Astrocyte (in vitro differentiated cells and primary cell): ENCODE measurements at regions not wholly inside any gene's neighbourhood (a gene's known extent, or its start where the extent isn't known, plus 50 kb on each side); places are given as distances from the start of the nearest gene placed in this dataset.
A peak's percentile ranks its signal among the peaks of the same experiment; 100 is the strongest.

Source experiments
- DNase-seq: peaks from one replicate; pipeline ENCODE4 v3.0.0-alpha.2; 2010; ENCODE audit warnings: low read depth
- FAIRE-seq: peaks from 2 replicates; lab custom pipeline; 2011; peaks lifted over from hg19 to GRCh38; lab: Jason Lieb, UNC
- H2AFZ ChIP-seq: 2 replicates; pipeline ENCODE4 v1.6.0; 2012; ENCODE audit warnings: low read depth, low read length, inconsistent platforms
- H3K27ac ChIP-seq: 2 replicates; pipeline ENCODE4 v1.5.1; 2011; ENCODE audit warnings: low read depth, low read length, inconsistent platforms
- H3K27me3 ChIP-seq: 2 replicates; pipeline ENCODE4 v1.6.0; 2011; ENCODE audit warnings: low read length, inconsistent platforms; ENCODE audit not compliant: insufficient read depth
- H3K36me3 ChIP-seq: 2 replicates; pipeline ENCODE4 v1.5.1; 2011; ENCODE audit warnings: low read length, inconsistent platforms; ENCODE audit not compliant: insufficient read depth
- H3K4me1 ChIP-seq: 2 replicates; pipeline ENCODE4 v1.5.1; 2011; ENCODE audit warnings: low read length, inconsistent platforms; ENCODE audit not compliant: insufficient read depth
- H3K4me2 ChIP-seq: 2 replicates; pipeline ENCODE4 v1.6.0; 2012; ENCODE audit warnings: low read length, inconsistent platforms
- H3K4me3 ChIP-seq: 2 replicates; pipeline ENCODE4 v1.5.1; 2011; ENCODE audit warnings: low read depth, mild to moderate bottlenecking, low read length, inconsistent platforms; ENCODE audit not compliant: insufficient read depth
- H3K79me2 ChIP-seq: 2 replicates; pipeline ENCODE4 v1.6.0; 2012; ENCODE audit warnings: mild to moderate bottlenecking, low read length, inconsistent platforms; ENCODE audit not compliant: insufficient read depth
- H3K9ac ChIP-seq: 2 replicates; pipeline ENCODE4 v1.6.0; 2012; ENCODE audit warnings: mild to moderate bottlenecking, low read length, inconsistent platforms
- H3K9me3 ChIP-seq: 2 replicates; pipeline ENCODE4 v1.5.1; 2012; ENCODE audit warnings: low read depth, mild to moderate bottlenecking, low read length, inconsistent platforms; ENCODE audit not compliant: insufficient read depth
- H4K20me1 ChIP-seq: 2 replicates; pipeline ENCODE4 v1.6.0; 2012; ENCODE audit warnings: low read length, inconsistent platforms; ENCODE audit not compliant: insufficient read depth
- H3K27ac Mint-ChIP-seq: one replicate; pipeline ENCODE4 v1.8.0; 2021; ENCODE audit warnings: mild to moderate bottlenecking, mixed read lengths; ENCODE audit not compliant: unreplicated experiment
- H3K27me3 Mint-ChIP-seq: one replicate; pipeline ENCODE4 v1.8.0; 2021; ENCODE audit warnings: low read depth, mixed read lengths; ENCODE audit not compliant: unreplicated experiment
- H3K36me3 Mint-ChIP-seq: one replicate; pipeline ENCODE4 v1.8.0; 2021; ENCODE audit warnings: low read depth, mixed read lengths; ENCODE audit not compliant: unreplicated experiment
- H3K4me1 Mint-ChIP-seq: one replicate; pipeline ENCODE4 v1.8.0; 2021; ENCODE audit warnings: low read depth, mixed read lengths; ENCODE audit not compliant: unreplicated experiment
- H3K4me3 Mint-ChIP-seq: one replicate; pipeline ENCODE4 v1.8.0; 2021; ENCODE audit warnings: mild to moderate bottlenecking, moderate library complexity, mixed read lengths; ENCODE audit not compliant: unreplicated experiment
- H3K9me3 Mint-ChIP-seq: one replicate; pipeline ENCODE4 v1.8.0; 2021; ENCODE audit warnings: mild to moderate bottlenecking, mixed read lengths; ENCODE audit not compliant: unreplicated experiment
- CTCF ChIP-seq: IDR thresholded peaks from 2 replicates; pipeline ENCODE4 v1.5.1; 2011; ENCODE audit warnings: low read depth, mild to moderate bottlenecking, inconsistent platforms, low read length, moderate library complexity; ENCODE audit not compliant: insufficient read depth
- EZH2 ChIP-seq: IDR thresholded peaks from 2 replicates; pipeline ENCODE4 v1.6.1; 2012; ENCODE audit warnings: mild to moderate bottlenecking, low read length, inconsistent platforms; ENCODE audit not compliant: insufficient read depth

GRCh38 chr6:99852031-99852430 lies 142.0 kb downstream of the MCHR2 start:
- TF ChIP-seq EZH2 (no peak), CTCF (no peak)
- FAIRE-seq, result no peak
- no peaks in the 10 kb centered on the region for H3K4me1 Mint-ChIP-seq

GRCh38 chr6:99867026-99867425 lies 127.0 kb downstream of the MCHR2 start:
- Histone ChIP-seq H3K27ac (no peak overlapping the region), H3K4me1 (no peaks in the 10 kb centered on the region), H3K4me3 (no peak overlapping the region), H3K4me2 (no peak overlapping the region), H3K36me3 (no peaks in the 10 kb centered on the region), H3K9me3 (no peaks in the 10 kb centered on the region), H4K20me1 (no peaks in the 10 kb centered on the region), H3K27me3 (peaks cover 6% of the 10 kb centered on the region), H2AFZ (no peak overlapping the region), H3K79me2 (no peaks in the 10 kb centered on the region), H3K9ac (no peak overlapping the region)
- Mint-ChIP-seq H3K4me3 (no peak overlapping the region), H3K4me1 (peaks cover 7% of the 10 kb centered on the region), H3K27ac (no peak overlapping the region), H3K36me3 (no peaks in the 10 kb centered on the region), H3K27me3 (peaks cover 17% of the 10 kb centered on the region), H3K9me3 (no peaks in the 10 kb centered on the region)
- FAIRE-seq (no peak), DNase-seq (no peak)
- no peak for TF ChIP-seq CTCF
- no peak for TF ChIP-seq EZH2

More at GRCh38 chr6:99852031-99852430, 142.0 kb downstream of the MCHR2 start:
- no peak overlapping the region for H3K4me3 ChIP-seq
- Mint-ChIP-seq H3K36me3 (no peaks in the 10 kb centered on the region), H3K9me3 (no peaks in the 10 kb centered on the region), H3K4me3 (no peak overlapping the region), H3K27me3 (no peaks in the 10 kb centered on the region), H3K27ac (no peak overlapping the region)
- no peak overlapping the region for H3K9ac ChIP-seq
- no peak overlapping the region for H3K27ac ChIP-seq
- H3K36me3 ChIP-seq, result no peaks in the 10 kb centered on the region
- no peak for DNase-seq
- H3K79me2 ChIP-seq, result no peaks in the 10 kb centered on the region
- no peak overlapping the region for H2AFZ ChIP-seq
- no peak overlapping the region for H3K4me2 ChIP-seq
- no peaks in the 10 kb centered on the region for H3K4me1 ChIP-seq
- H3K9me3 ChIP-seq, result no peaks in the 10 kb centered on the region
- H4K20me1 ChIP-seq, result no peaks in the 10 kb centered on the region
- no peaks in the 10 kb centered on the region for H3K27me3 ChIP-seq

- Mint-ChIP-seq H3K4me1 (peaks cover 7% of the 10 kb centered on the region), H3K27me3 (peaks cover 17% of the 10 kb centered on the region), H3K4me3 (peak overlapping the region; percentile 8), H3K9me3 (no peaks in the 10 kb centered on the region), H3K36me3 (no peaks in the 10 kb centered on the region), H3K27ac (no peak overlapping the region)
- FAIRE-seq (peak; percentile 58), DNase-seq (peak; percentile 31)
- Histone ChIP-seq H2AFZ (peak overlapping the region; percentile 18), H4K20me1 (no peaks in the 10 kb centered on the region), H3K4me3 (no peak overlapping the region), H3K27ac (no peak overlapping the region), H3K9ac (no peak overlapping the region), H3K79me2 (no peaks in the 10 kb centered on the region), H3K4me2 (peak overlapping the region; percentile 65), H3K27me3 (peaks cover 6% of the 10 kb centered on the region), H3K36me3 (no peaks in the 10 kb centered on the region), H3K9me3 (no peaks in the 10 kb centered on the region), H3K4me1 (no peaks in the 10 kb centered on the region)
- TF ChIP-seq EZH2 (no peak), CTCF (peak; percentile 96)
Observed at GRCh38 chr6:99868074-99868702, 125.8 kb downstream of the MCHR2 start.
